ENCODE measurements at regions not wholly inside any gene's neighbourhood (a gene's known extent, or its start where the extent isn't known, plus 50 kb on each side); places are given as distances from the start of the nearest gene placed in this dataset.
A peak's percentile ranks its signal among the peaks of the same experiment; 100 is the strongest.

DNA sequence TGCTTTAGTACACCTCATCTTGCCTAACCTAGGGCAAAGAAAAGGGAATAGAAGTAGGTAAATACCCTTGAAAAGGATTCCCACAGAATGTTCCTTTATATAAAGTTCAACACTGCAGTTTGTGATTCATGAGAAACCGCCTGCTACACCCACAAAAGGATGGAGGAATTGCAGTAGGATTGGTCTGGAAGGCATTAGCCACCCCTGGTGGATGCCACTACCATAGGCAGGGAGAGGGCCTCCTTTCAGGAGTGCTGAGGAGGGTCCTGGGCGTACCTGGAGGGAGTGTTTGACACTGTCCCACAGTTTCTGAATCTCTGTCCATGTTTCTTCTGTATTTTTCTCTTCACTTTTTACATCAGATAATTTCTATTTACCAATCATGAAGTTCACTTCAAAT is 221.8 kb upstream of the TMEM72 start:
- H2BK120ac ChIP-seq (ENCODE audit: insufficient read depth, low read length, poor library complexity): no peak overlapping the region
- no CpG with 5 or more reads among the region's 2 CpGs for WGBS (ENCODE audit: extremely low coverage, insufficient coverage, insufficient read length)

DNA sequence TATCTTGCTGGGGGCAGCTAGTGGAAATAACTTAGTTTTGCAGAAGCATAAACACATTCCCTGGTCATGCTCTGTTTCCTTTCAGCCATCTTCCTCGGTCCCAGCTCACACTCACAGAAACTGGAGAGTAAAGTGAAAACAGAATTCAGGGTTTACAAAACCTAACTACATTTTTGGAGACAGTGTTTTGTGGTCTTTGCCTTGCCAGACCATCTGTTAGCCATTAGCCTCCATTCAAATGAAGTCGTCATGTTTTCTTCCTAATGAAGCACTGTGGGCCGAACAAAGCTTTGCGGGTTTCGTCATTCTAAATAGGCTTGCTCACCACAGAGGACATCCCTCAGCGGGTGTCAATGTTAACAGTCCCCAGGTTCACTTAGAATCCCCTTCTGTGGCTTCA is 214.6 kb upstream of the TMEM72 start:
- no peaks in the 10 kb centered on the region for H3K79me2 ChIP-seq (ENCODE audit: control insufficient read depth, insufficient read depth, low read length, poor library complexity)
- H4K91ac ChIP-seq (ENCODE audit: low read depth, low read length): no peak overlapping the region
- H3K14ac ChIP-seq (ENCODE audit: low read length): no peak overlapping the region
- H3K23ac ChIP-seq (ENCODE audit: low read length): no peak overlapping the region
- H2BK12ac ChIP-seq (ENCODE audit: low read length): no peak overlapping the region
- H3K9ac ChIP-seq (ENCODE audit: low read length): no peak overlapping the region
- H2BK5ac ChIP-seq (ENCODE audit: low read depth, low read length, poor library complexity): peak overlapping the region; percentile 10
- H3K27ac ChIP-seq (ENCODE audit: low read depth, low read length): no peak overlapping the region
- H2AFZ ChIP-seq (ENCODE audit: insufficient read depth, low read length, poor library complexity): no peak overlapping the region
- H2AK5ac ChIP-seq (ENCODE audit: low read length): no peak overlapping the region
- H3K4me1 ChIP-seq (ENCODE audit: control insufficient read depth in 1 of 2, insufficient read depth in 2 of 2, low read length in 2 of 2): no peaks in the 10 kb centered on the region
- no peaks in the 10 kb centered on the region for H3K79me1 ChIP-seq (ENCODE audit: low read length)
- H3K9me3 ChIP-seq (ENCODE audit: insufficient read depth, low read depth, low read length): no peaks in the 10 kb centered on the region
- H3K4me2 ChIP-seq (ENCODE audit: low read length): no peak overlapping the region
- no peak overlapping the region for H2BK120ac ChIP-seq (ENCODE audit: insufficient read depth, low read length, poor library complexity)
- no peak for DNase-seq
- no peak overlapping the region for H3K18ac ChIP-seq (ENCODE audit: low read length)
- H4K12ac ChIP-seq (ENCODE audit: low read depth, low read length): no peak overlapping the region
- WGBS (ENCODE audit: extremely low coverage, insufficient coverage, insufficient read length): no CpG with 5 or more reads among the region's 6 CpGs
- no peak overlapping the region for H4K8ac ChIP-seq (ENCODE audit: low read depth, low read length)
- no peaks in the 10 kb centered on the region for H3K27me3 ChIP-seq (ENCODE audit: insufficient read depth, low read length)
- H3K36me3 ChIP-seq (ENCODE audit: control insufficient read depth in 1 of 2, insufficient read depth in 2 of 2, low read length in 2 of 2): no peaks in the 10 kb centered on the region
- H3K4ac ChIP-seq (ENCODE audit: low read depth, low read length): no peak overlapping the region
- no peak overlapping the region for H3K4me3 ChIP-seq (ENCODE audit: low read depth, low read length)

More for the DNA sequence above, 221.8 kb upstream of the TMEM72 start:
- no peak overlapping the region for H3K18ac ChIP-seq (ENCODE audit: low read length)
- no peaks in the 10 kb centered on the region for H3K9me3 ChIP-seq (ENCODE audit: insufficient read depth, low read depth, low read length)
- no peak overlapping the region for H2BK5ac ChIP-seq (ENCODE audit: low read depth, low read length, poor library complexity)
- no peak overlapping the region for H3K9ac ChIP-seq (ENCODE audit: low read length)
- no peak overlapping the region for H3K23ac ChIP-seq (ENCODE audit: low read length)
- no peak overlapping the region for H4K12ac ChIP-seq (ENCODE audit: low read depth, low read length)
- no peak overlapping the region for H4K91ac ChIP-seq (ENCODE audit: low read depth, low read length)
- H3K4me2 ChIP-seq (ENCODE audit: low read length): no peak overlapping the region
- no peaks in the 10 kb centered on the region for H3K36me3 ChIP-seq (ENCODE audit: control insufficient read depth in 1 of 2, insufficient read depth in 2 of 2, low read length in 2 of 2)
- H2BK12ac ChIP-seq (ENCODE audit: low read length): no peak overlapping the region
- H3K4me3 ChIP-seq (ENCODE audit: low read depth, low read length): no peak overlapping the region
- no peak overlapping the region for H3K27ac ChIP-seq (ENCODE audit: low read depth, low read length)
- no peaks in the 10 kb centered on the region for H3K79me1 ChIP-seq (ENCODE audit: low read length)
- H3K27me3 ChIP-seq (ENCODE audit: insufficient read depth, low read length): no peaks in the 10 kb centered on the region
- no peak overlapping the region for H3K4ac ChIP-seq (ENCODE audit: low read depth, low read length)
- H2AK5ac ChIP-seq (ENCODE audit: low read length): no peak overlapping the region
- DNase-seq: no peak
- H3K14ac ChIP-seq (ENCODE audit: low read length): no peak overlapping the region
- no peaks in the 10 kb centered on the region for H3K79me2 ChIP-seq (ENCODE audit: control insufficient read depth, insufficient read depth, low read length, poor library complexity)
- no peak overlapping the region for H2AFZ ChIP-seq (ENCODE audit: insufficient read depth, low read length, poor library complexity)
- H3K4me1 ChIP-seq (ENCODE audit: control insufficient read depth in 1 of 2, insufficient read depth in 2 of 2, low read length in 2 of 2): peaks cover 0 to 2% of the 10 kb centered on the region in 2 experiments
- H4K8ac ChIP-seq (ENCODE audit: low read depth, low read length): no peak overlapping the region

DNA sequence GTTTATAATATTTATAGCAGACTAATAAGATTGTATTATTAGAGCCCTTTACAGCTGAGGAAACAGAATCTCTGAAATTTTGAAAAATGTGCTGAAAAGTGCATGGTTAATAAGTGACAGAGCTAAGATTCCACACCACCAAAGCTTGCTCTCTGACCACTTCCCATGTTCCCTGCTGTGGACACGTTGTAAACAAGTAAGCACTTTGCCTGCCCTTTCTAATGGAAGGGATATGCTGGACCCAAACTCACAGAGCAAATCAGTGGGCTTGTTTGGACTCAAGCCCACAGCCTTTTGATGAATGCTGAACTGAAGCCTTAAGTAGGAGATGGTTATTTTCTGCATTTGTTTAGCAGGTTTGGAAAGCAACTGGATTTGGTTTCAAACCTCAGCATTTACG is 214.0 kb upstream of the TMEM72 start:
- H2AFZ ChIP-seq (ENCODE audit: insufficient read depth, low read length, poor library complexity): no peak overlapping the region
- H3K27me3 ChIP-seq (ENCODE audit: insufficient read depth, low read length): no peaks in the 10 kb centered on the region
- no peak overlapping the region for H2BK120ac ChIP-seq (ENCODE audit: insufficient read depth, low read length, poor library complexity)
- no peaks in the 10 kb centered on the region for H3K79me2 ChIP-seq (ENCODE audit: control insufficient read depth, insufficient read depth, low read length, poor library complexity)
- H4K91ac ChIP-seq (ENCODE audit: low read depth, low read length): no peak overlapping the region
- WGBS (ENCODE audit: extremely low coverage, insufficient coverage, insufficient read length): no CpG with 5 or more reads among the region's 2 CpGs
- H3K9ac ChIP-seq (ENCODE audit: low read length): no peak overlapping the region
- H3K4me2 ChIP-seq (ENCODE audit: low read length): no peak overlapping the region
- no peaks in the 10 kb centered on the region for H3K36me3 ChIP-seq (ENCODE audit: control insufficient read depth in 1 of 2, insufficient read depth in 2 of 2, low read length in 2 of 2)
- H2AK5ac ChIP-seq (ENCODE audit: low read length): no peak overlapping the region
- H3K4me1 ChIP-seq (ENCODE audit: control insufficient read depth in 1 of 2, insufficient read depth in 2 of 2, low read length in 2 of 2): no peaks in the 10 kb centered on the region
- no peaks in the 10 kb centered on the region for H3K9me3 ChIP-seq (ENCODE audit: insufficient read depth, low read depth, low read length)
- no peak overlapping the region for H4K8ac ChIP-seq (ENCODE audit: low read depth, low read length)
- H3K4ac ChIP-seq (ENCODE audit: low read depth, low read length): no peak overlapping the region
- H4K12ac ChIP-seq (ENCODE audit: low read depth, low read length): no peak overlapping the region
- DNase-seq: no peak
- H3K27ac ChIP-seq (ENCODE audit: low read depth, low read length): no peak overlapping the region
- H3K4me3 ChIP-seq (ENCODE audit: low read depth, low read length): no peak overlapping the region
- H2BK12ac ChIP-seq (ENCODE audit: low read length): no peak overlapping the region
- H3K18ac ChIP-seq (ENCODE audit: low read length): no peak overlapping the region
- no peaks in the 10 kb centered on the region for H3K79me1 ChIP-seq (ENCODE audit: low read length)
- no peak overlapping the region for H3K23ac ChIP-seq (ENCODE audit: low read length)
- H3K14ac ChIP-seq (ENCODE audit: low read length): no peak overlapping the region
- H2BK5ac ChIP-seq (ENCODE audit: low read depth, low read length, poor library complexity): no peak overlapping the region

DNA sequence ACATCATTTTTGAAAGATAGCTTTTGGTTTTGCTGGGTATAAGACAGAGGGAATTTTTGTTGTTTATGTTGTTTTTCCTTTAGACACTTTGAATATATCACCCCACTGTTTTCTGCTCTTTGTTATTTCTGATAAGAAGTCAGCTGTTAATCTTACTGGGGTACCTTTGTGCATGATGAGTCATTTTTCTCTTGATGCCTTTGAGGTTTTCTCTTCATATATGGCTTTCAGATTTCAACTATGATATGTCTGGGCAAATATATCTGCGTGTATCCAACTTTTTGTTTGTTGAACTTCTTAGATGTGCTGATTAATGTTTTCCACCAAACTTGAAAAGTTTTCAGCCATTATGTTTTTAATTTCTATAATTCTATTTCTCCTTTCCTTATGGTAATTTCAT is 208.6 kb upstream of the TMEM72 start:
- no peaks in the 10 kb centered on the region for H3K27me3 ChIP-seq (ENCODE audit: insufficient read depth, low read length)
- no peak for DNase-seq
- no peak overlapping the region for H3K14ac ChIP-seq (ENCODE audit: low read length)
- H4K8ac ChIP-seq (ENCODE audit: low read depth, low read length): no peak overlapping the region
- no peak overlapping the region for H3K4me3 ChIP-seq (ENCODE audit: low read depth, low read length)
- H3K79me2 ChIP-seq (ENCODE audit: control insufficient read depth, insufficient read depth, low read length, poor library complexity): no peaks in the 10 kb centered on the region
- peaks cover 10% of the 10 kb centered on the region for H3K79me1 ChIP-seq (ENCODE audit: low read length)
- no peak overlapping the region for H2BK12ac ChIP-seq (ENCODE audit: low read length)
- H2AK5ac ChIP-seq (ENCODE audit: low read length): no peak overlapping the region
- no CpG with 5 or more reads among the region's 1 CpG for WGBS (ENCODE audit: extremely low coverage, insufficient coverage, insufficient read length)
- H3K27ac ChIP-seq (ENCODE audit: low read depth, low read length): no peak overlapping the region
- no peak overlapping the region for H2BK120ac ChIP-seq (ENCODE audit: insufficient read depth, low read length, poor library complexity)
- no peak overlapping the region for H2AFZ ChIP-seq (ENCODE audit: insufficient read depth, low read length, poor library complexity)
- no peaks in the 10 kb centered on the region for H3K9me3 ChIP-seq (ENCODE audit: insufficient read depth, low read depth, low read length)
- no peak overlapping the region for H4K91ac ChIP-seq (ENCODE audit: low read depth, low read length)
- no peak overlapping the region for H3K23ac ChIP-seq (ENCODE audit: low read length)
- no peak overlapping the region for H4K12ac ChIP-seq (ENCODE audit: low read depth, low read length)
- H2BK5ac ChIP-seq (ENCODE audit: low read depth, low read length, poor library complexity): no peak overlapping the region
- H3K9ac ChIP-seq (ENCODE audit: low read length): no peak overlapping the region
- H3K4me2 ChIP-seq (ENCODE audit: low read length): no peak overlapping the region
- no peaks in the 10 kb centered on the region for H3K36me3 ChIP-seq (ENCODE audit: control insufficient read depth in 1 of 2, insufficient read depth in 2 of 2, low read length in 2 of 2)
- H3K4ac ChIP-seq (ENCODE audit: low read depth, low read length): no peak overlapping the region
- peaks cover 4 to 6% of the 10 kb centered on the region in 2 experiments for H3K4me1 ChIP-seq (ENCODE audit: control insufficient read depth in 1 of 2, insufficient read depth in 2 of 2, low read length in 2 of 2)
- H3K18ac ChIP-seq (ENCODE audit: low read length): no peak overlapping the region

All from trophoblast cell (in vitro differentiated cells and primary cell).